ENCODE measurements at regions not wholly inside any gene's neighbourhood (a gene's known extent, or its start where the extent isn't known, plus 50 kb on each side); places are given as distances from the start of the nearest gene placed in this dataset.

DNA sequence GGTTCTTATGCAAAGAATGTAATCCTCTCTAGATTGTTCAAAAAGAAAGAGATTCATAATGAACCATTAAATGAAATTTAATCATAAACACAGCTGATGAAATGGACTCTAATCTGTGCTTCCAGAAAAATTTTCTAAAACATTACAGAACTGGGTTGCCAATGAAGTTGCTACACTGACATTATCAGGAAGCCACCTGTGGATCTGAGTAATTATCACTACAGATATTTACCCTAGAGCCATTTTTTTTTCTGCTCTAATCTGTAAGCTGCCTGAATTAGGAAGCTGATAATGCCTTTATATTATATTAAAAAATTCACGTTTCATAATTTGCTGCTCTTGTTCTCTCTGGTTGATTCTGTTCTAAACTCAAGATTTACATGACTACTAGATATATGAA, 380.1 kb downstream of the GRIA2 start:
- TF ChIP-seq ZBTB48 (tag by site-specific recombination; IDR thresholded peaks at IDR 0.05) (no peak), ZNF626 (tag by site-specific recombination; IDR thresholded peaks at IDR 0.05) (no peak), KLF8 (tag by site-specific recombination; IDR thresholded peaks at IDR 0.05) (no peak), ZNF530 (tag by site-specific recombination; IDR thresholded peaks at IDR 0.05; ENCODE audit: low read depth) (no peak), ZNF776 (tag by site-specific recombination; IDR thresholded peaks at IDR 0.05; ENCODE audit: borderline replicate concordance) (no peak), ZNF830 (tag by site-specific recombination; IDR thresholded peaks at IDR 0.05; ENCODE audit: low read depth) (no peak), SCRT2 (tag by site-specific recombination; IDR thresholded peaks at IDR 0.05) (no peak), ZNF324 (tag by site-specific recombination; IDR thresholded peaks at IDR 0.05) (no peak), ZNF248 (tag by site-specific recombination; IDR thresholded peaks at IDR 0.05) (no peak), ZNF302 (tag by site-specific recombination; IDR thresholded peaks at IDR 0.05; ENCODE audit: low read depth) (no peak), ZNF768 (tag by site-specific recombination; IDR thresholded peaks at IDR 0.05) (no peak)
- H3K4me3 ChIP-seq (ENCODE audit: low read depth, low read length) = no peak overlapping the region
- H3K4me1 ChIP-seq (ENCODE audit: control insufficient read depth, insufficient read depth, low read length) = no peaks in the 10 kb centered on the region
- POLR2A ChIA-PET = no interaction called here
- no peaks in the 10 kb centered on the region for H3K36me3 ChIP-seq (ENCODE audit: control insufficient read depth in 2 of 2, insufficient read depth in 1 of 2, low read length in 2 of 2)
- CTCF ChIA-PET = no interaction called here
- H3K27ac ChIP-seq (ENCODE audit: extremely low read depth, low read depth, low read length) = no peak overlapping the region
- no peaks in the 10 kb centered on the region for H3K9me3 ChIP-seq (ENCODE audit: control insufficient read depth, insufficient read depth, low read depth, low read length)

DNA sequence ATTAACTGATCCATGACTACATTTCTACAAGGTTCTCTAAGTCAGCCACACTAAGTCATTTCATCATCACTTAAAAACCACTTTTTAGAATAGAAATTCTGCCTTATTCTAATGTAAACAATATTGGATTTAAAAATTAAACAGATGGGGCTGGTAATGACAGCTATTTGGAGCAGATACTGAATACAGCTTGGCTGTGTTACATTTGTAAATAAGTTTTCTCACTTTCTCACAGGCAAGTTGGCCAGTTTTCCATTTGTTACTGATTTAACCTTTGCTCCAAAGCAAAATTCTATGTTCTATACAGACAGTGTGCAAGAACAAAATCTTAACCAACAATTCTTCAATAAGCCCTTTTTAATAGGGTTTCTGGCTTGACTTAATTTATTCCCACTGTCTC, 370.7 kb downstream of the GRIA2 start:
- no peak overlapping the region for H3K27ac ChIP-seq (ENCODE audit: extremely low read depth, low read depth, low read length)
- no peak overlapping the region for H3K4me3 ChIP-seq (ENCODE audit: low read depth, low read length)
- TF ChIP-seq MEIS1 (CRISPR knock-in tag; IDR thresholded peaks at IDR 0.05; ENCODE audit: borderline replicate concordance) (no peak), ZNF354C (tag by site-specific recombination; IDR thresholded peaks at IDR 0.05; ENCODE audit: borderline replicate concordance, low read depth) (no peak), TCF7L2 (IDR thresholded peaks at IDR 0.05; ENCODE audit: borderline replicate concordance, low read depth, low read length) (no peak), ZNF140 (tag by site-specific recombination; IDR thresholded peaks at IDR 0.05) (no peak), ZNF433 (tag by site-specific recombination; IDR thresholded peaks at IDR 0.05; ENCODE audit: low read depth) (no peak), KLF10 (tag by site-specific recombination; IDR thresholded peaks at IDR 0.05) (no peak), ZNF514 (tag by site-specific recombination; IDR thresholded peaks at IDR 0.05) (no peak), ZNF658 (tag by site-specific recombination; IDR thresholded peaks at IDR 0.05) (no peak), ZBTB48 (tag by site-specific recombination; IDR thresholded peaks at IDR 0.05) (no peak), ZNF292 (tag by site-specific recombination; IDR thresholded peaks at IDR 0.05; ENCODE audit: borderline replicate concordance, low read depth) (no peak)
- TF ChIP-seq, protein P1, sequence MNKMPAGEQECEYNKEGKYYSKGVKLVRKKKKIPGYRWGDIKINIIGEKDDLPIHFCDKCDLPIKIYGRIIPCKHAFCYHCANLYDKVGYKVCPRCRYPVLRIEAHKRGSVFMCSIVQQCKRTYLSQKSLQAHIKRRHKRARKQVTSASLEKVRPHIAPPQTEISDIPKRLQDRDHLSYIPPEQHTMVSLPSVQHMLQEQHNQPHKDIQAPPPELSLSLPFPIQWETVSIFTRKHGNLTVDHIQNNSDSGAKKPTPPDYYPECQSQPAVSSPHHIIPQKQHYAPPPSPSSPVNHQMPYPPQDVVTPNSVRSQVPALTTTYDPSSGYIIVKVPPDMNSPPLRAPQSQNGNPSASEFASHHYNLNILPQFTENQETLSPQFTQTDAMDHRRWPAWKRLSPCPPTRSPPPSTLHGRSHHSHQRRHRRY (tag by site-specific recombination; IDR thresholded peaks at IDR 0.05) = no peak
- H3K36me3 ChIP-seq (ENCODE audit: control insufficient read depth in 2 of 2, insufficient read depth in 1 of 2, low read length in 2 of 2) = no peaks in the 10 kb centered on the region
- no peaks in the 10 kb centered on the region for H3K4me1 ChIP-seq (ENCODE audit: control insufficient read depth, insufficient read depth, low read length)
- ChIA-PET POLR2A (no interaction called here), CTCF (no interaction called here)
- no peaks in the 10 kb centered on the region for H3K9me3 ChIP-seq (ENCODE audit: control insufficient read depth, insufficient read depth, low read depth, low read length)

DNA sequence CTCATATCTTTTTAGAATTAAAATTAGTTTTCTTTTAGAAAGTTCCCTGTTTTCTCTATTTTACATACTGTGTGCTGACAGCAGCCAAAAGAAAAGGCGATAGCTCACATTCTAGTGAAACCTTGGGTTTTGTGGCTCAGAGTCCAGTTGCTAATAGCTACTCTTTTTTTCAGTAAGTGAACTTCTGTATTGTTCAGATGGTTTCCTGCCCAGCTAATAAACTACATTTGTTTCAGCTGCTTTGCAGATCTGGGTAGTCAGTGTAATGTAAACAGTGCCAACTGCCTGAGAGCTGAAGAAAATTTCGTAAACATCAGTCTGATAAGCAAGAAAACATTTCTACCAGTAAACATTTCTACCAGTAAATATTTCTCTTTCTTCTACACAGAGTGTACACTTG, 370.2 kb downstream of the GRIA2 start:
- CTCF ChIA-PET = no interaction called here
- POLR2A ChIA-PET = no interaction called here
- no peak for TF ChIP-seq SP3 (tag by site-specific recombination; IDR thresholded peaks at IDR 0.05)
- TF ChIP-seq HOXD13 (CRISPR knock-in tag; IDR thresholded peaks at IDR 0.05; ENCODE audit: borderline replicate concordance) = no peak
- TF ChIP-seq, protein P2, sequence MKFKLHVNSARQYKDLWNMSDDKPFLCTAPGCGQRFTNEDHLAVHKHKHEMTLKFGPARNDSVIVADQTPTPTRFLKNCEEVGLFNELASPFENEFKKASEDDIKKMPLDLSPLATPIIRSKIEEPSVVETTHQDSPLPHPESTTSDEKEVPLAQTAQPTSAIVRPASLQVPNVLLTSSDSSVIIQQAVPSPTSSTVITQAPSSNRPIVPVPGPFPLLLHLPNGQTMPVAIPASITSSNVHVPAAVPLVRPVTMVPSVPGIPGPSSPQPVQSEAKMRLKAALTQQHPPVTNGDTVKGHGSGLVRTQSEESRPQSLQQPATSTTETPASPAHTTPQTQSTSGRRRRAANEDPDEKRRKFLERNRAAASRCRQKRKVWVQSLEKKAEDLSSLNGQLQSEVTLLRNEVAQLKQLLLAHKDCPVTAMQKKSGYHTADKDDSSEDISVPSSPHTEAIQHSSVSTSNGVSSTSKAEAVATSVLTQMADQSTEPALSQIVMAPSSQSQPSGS (tag by site-specific recombination; IDR thresholded peaks at IDR 0.05; ENCODE audit: low read depth) = no peak
- TF ChIP-seq, protein P3, sequence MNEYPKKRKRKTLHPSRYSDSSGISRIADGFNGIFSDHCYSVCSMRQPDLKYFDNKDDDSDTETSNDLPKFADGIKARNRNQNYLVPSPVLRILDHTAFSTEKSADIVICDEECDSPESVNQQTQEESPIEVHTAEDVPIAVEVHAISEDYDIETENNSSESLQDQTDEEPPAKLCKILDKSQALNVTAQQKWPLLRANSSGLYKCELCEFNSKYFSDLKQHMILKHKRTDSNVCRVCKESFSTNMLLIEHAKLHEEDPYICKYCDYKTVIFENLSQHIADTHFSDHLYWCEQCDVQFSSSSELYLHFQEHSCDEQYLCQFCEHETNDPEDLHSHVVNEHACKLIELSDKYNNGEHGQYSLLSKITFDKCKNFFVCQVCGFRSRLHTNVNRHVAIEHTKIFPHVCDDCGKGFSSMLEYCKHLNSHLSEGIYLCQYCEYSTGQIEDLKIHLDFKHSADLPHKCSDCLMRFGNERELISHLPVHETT (tag by site-specific recombination; IDR thresholded peaks at IDR 0.05) = no peak
- Histone ChIP-seq H3K4me1 (ENCODE audit: control insufficient read depth, insufficient read depth, low read length) (no peaks in the 10 kb centered on the region), H3K36me3 (ENCODE audit: control insufficient read depth in 2 of 2, insufficient read depth in 1 of 2, low read length in 2 of 2) (no peaks in the 10 kb centered on the region), H3K4me3 (ENCODE audit: low read depth, low read length) (no peak overlapping the region), H3K27ac (ENCODE audit: extremely low read depth, low read depth, low read length) (no peak overlapping the region), H3K9me3 (ENCODE audit: control insufficient read depth, insufficient read depth, low read depth, low read length) (no peaks in the 10 kb centered on the region)
